Chondrocyte (in vitro differentiated cells): ENCODE measurements at regions not wholly inside any gene's neighbourhood (a gene's known extent, or its start where the extent isn't known, plus 50 kb on each side); places are given as distances from the start of the nearest gene placed in this dataset.

ENCODE experiments used
- DNase-seq: peaks from one replicate; pipeline ENCODE4 v3.0.0; 2021; ENCODE audit warnings: mixed read lengths, low spot score
- H3K27ac Mint-ChIP-seq: one replicate; pipeline ENCODE4 v1.8.0; 2021; ENCODE audit warnings: mild to moderate bottlenecking, moderate library complexity, mixed read lengths; ENCODE audit not compliant: unreplicated experiment
- H3K27me3 Mint-ChIP-seq: 2 replicates; pipeline ENCODE4 v1.8.0; 2021; ENCODE audit warnings: low read depth, mixed read lengths
- H3K36me3 Mint-ChIP-seq: 2 replicates; pipeline ENCODE4 v1.8.0; 2021; ENCODE audit warnings: low read depth, mixed read lengths
- H3K4me1 Mint-ChIP-seq: 2 replicates; pipeline ENCODE4 v1.8.0; 2021; ENCODE audit warnings: low read depth, mild to moderate bottlenecking, mixed read lengths
- H3K4me3 Mint-ChIP-seq: one replicate; pipeline ENCODE4 v1.8.0; 2021; ENCODE audit warnings: mild to moderate bottlenecking, moderate library complexity, mixed read lengths; ENCODE audit not compliant: unreplicated experiment
- H3K9me3 Mint-ChIP-seq: 2 replicates; pipeline ENCODE4 v1.8.0; 2021; ENCODE audit warnings: low read depth, mixed read lengths
- CTCF ChIP-seq: fragments of 200-600 bp; sonication (generic); IDR thresholded peaks from 2 replicates; pipeline ENCODE4 v1.5.0; 2021; ENCODE audit warnings: antibody characterized with exemption, mild to moderate bottlenecking, moderate library complexity

GRCh38 chr4:187602339-187603092 is 393.1 kb upstream of the ZFP42 start:
- Mint-ChIP-seq H3K36me3 (no peaks in the 10 kb centered on the region), H3K27ac (peak overlapping the region; percentile 97), H3K4me3 (peak overlapping the region; percentile 20), H3K27me3 (no peaks in the 10 kb centered on the region), H3K4me1 (peaks cover 73% of the 10 kb centered on the region), H3K9me3 (no peaks in the 10 kb centered on the region)
- TF ChIP-seq CTCF, result no peak
- no peak for DNase-seq

GRCh38 chr4:187603093-187604025 is 392.2 kb upstream of the ZFP42 start:
- no peaks in the 10 kb centered on the region for H3K27me3 Mint-ChIP-seq
- peak overlapping the region; percentile 97 for H3K27ac Mint-ChIP-seq
- no peak for DNase-seq
- TF ChIP-seq CTCF, result no peak
- no peaks in the 10 kb centered on the region for H3K36me3 Mint-ChIP-seq
- no peaks in the 10 kb centered on the region for H3K9me3 Mint-ChIP-seq
- H3K4me3 Mint-ChIP-seq, result no peak overlapping the region
- peaks cover 73% of the 10 kb centered on the region for H3K4me1 Mint-ChIP-seq

- Mint-ChIP-seq H3K9me3 (no peaks in the 10 kb centered on the region), H3K27me3 (no peaks in the 10 kb centered on the region), H3K4me3 (no peak overlapping the region), H3K4me1 (peaks cover 67% of the 10 kb centered on the region), H3K27ac (peak overlapping the region; percentile 77), H3K36me3 (no peaks in the 10 kb centered on the region)
- TF ChIP-seq CTCF, result no peak
- DNase-seq, result no peak
Measured at GRCh38 chr4:187604984-187605383, 390.6 kb upstream of the ZFP42 start.

- DNase-seq, result no peak
- peak; percentile 93 for TF ChIP-seq CTCF
- Mint-ChIP-seq H3K4me1 (peaks cover 64% of the 10 kb centered on the region), H3K27ac (peak overlapping the region; percentile 91), H3K4me3 (no peak overlapping the region), H3K36me3 (no peaks in the 10 kb centered on the region), H3K27me3 (no peaks in the 10 kb centered on the region), H3K9me3 (no peaks in the 10 kb centered on the region)
Measured at GRCh38 chr4:187606581-187606980, 389.0 kb upstream of the ZFP42 start.

GRCh38 chr4:187608001-187608421 is 387.6 kb upstream of the ZFP42 start:
- no peak for DNase-seq
- Mint-ChIP-seq H3K27me3 (no peaks in the 10 kb centered on the region), H3K9me3 (no peaks in the 10 kb centered on the region), H3K4me1 (peaks cover 60% of the 10 kb centered on the region), H3K4me3 (no peak overlapping the region), H3K36me3 (no peaks in the 10 kb centered on the region), H3K27ac (peak overlapping the region; percentile 91)
- TF ChIP-seq CTCF, result no peak
